Activated CD4-positive, CD25-positive, alpha-beta regulatory T cell treated with anti-CD3 and anti-CD28 coated beads, Interleukin-2, amount 50 U/mL, for 72 hours (primary cell): ENCODE measurements at regions not wholly inside any gene's neighbourhood (a gene's known extent, or its start where the extent isn't known, plus 50 kb on each side); places are given as distances from the start of the nearest gene placed in this dataset.
A peak's percentile ranks its signal among the peaks of the same experiment; 100 is the strongest.
"Not testable (repeated sequence)": the region's sequence is repeated elsewhere in the genome, so short reads cannot be mapped to it uniquely, and the experiment has no call there.

Source experiments
- DNase-seq: peaks from one replicate; pipeline ENCODE4 v3.0.0; 2021

DNA sequence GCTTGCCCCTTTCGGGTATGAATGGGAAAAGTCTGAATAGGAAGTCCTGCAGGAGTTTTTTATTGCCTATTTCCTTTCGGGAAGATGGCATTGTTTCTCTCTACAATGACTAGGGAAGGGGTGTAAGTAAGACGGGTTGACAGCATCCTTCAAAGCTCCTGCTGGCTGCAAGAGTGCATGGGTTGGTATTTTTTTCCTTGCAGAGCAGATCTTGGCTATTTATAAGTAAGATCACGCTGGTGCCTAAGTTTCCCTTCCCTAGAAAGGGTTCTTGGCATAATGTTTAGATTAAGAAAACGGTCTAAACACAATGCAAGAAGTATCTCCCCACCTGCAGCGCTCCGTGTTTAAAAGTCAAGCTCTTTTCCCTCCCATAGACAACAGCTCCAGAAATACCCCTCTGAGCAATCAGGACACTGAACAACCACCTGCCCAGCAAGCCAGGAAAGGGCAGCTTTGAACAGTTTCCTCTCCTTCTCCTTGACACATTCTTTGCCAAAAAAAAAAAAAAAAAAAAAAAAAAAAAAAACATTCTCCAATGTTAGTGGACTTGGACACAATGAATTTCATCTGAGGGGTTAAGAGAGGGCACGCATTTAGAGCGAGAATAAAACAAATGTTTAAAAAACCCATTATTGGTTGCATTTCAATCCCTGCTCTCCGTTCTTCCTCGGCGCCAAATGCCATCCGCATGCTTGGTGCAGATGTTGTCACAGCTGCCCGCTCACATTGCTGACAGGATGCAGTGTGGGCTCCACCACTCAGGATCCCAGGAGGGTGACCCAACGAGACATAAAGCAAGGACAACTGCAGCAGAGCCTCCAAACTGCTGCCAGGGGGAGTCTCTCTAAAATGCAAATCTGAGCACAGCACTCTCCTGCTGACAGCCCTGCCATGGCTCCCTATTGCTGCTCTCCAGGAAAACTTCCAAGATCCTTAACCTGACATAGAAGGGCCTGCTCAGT lies 427.4 kb upstream of the MGMT start:
- DNase-seq, result no peak

DNA sequence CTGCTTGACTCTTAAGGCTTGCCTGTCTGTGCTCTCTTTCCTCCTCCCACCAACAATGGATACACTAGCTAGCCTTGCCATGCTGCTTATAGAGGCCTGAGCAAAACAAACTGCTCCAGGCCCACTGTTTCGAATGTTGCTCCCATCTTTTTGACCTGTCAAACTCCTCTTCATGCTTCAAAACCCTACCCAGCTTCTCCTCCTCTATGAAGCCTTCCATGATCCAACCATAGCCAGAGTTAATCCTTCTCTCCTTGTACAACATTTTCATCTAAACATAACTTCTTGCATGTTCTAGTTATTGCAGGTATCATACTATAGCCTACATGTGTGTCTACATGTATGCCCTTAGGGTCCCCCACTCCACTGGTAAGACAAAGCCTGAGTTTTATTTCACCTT lies 426.7 kb upstream of the MGMT start:
- DNase-seq, result no peak

DNA sequence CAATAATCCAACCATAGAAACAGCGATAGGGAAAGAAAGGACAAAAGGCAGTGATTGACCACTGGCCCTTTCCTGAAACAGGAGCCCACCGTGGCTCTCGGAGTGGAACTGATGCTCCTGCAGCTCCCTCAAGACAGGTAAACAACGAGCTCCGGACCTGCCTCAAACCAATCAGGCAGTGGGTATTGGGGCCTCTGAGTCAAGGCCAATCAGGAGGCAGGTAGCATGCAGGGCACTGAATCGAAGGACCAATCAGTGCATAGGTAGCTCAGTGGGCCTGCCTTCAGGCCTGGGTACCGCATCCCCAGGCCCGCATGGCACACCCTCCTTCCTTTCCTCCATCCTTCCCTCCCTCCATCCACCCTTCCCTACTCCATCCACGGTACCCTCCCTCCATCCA lies 425.1 kb upstream of the MGMT start:
- no peak for DNase-seq

DNA sequence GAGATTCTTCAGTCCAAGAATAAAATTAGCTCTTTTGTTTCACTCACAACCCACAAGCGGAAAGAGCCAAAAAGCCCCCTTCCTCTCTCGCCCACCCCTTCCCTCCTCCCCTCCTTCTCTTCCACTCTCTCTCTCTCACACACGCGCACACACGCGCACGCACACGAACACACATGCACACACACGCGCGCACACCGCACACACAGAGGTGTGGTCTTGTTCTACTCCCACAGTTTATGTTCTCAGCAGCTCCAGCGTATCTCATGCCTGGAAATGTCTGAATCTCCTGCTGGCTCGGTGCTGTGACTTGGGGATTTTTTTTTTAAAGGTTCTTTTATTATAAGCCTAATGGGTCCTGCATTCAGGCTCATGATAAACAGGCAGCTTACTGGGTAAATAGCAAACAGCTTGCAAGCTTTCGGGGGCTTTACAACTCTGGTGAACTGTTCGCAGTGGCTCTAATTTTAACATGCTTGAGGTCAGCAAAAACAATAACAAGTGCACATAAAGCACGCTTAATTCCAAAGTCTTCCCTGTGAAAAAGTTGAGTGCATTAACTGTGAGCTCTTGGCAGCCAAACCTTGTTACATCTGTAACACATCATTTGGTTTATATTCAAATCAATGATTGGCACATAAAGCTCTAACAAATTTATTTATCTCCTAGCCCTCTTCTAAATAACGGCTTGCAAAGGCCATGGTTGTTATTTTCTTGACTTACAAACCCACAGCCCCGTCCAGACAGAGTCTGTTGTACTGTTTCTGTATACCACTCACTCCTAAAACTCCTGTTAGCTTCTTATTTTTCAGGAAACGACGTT lies 424.1 kb upstream of the MGMT start:
- no peak for DNase-seq

DNA sequence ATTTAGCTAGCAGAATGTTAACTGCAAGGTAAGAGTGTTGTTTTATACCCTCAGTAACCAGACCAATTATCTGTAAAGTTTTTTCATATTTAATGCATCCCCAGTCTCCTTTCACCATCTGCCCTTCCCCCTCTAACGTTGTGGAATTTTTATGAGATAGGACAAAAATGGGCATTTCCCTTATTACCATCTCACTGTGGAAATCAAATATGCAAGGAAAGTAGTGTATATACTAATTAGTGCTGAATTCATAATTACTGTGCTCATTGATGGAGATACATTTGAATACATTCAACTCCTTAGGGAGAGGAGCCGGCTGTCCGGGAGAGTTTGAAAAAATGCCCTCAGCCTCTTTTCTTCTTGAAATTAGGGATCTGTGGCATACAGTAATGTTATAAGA lies 423.4 kb upstream of the MGMT start:
- DNase-seq, result no peak

DNA sequence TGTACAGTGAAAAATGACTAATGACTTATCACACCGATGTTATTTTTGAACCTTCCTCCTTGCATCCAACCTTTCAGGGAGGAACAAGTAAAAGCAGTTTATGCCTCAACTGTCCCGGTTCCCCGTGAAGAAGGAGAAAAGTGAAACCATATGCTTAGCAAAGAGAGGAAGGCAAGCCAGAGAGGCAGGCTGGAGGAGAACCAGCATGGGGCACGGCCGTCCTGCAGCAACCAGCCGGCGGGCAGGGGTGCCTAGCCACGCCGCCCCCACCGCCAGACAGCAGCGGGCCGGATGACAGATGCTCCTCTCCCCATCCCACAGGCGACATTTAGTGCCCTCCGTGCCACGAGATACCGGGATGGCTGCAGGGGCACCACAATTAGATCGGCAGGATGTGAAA lies 421.4 kb upstream of the MGMT start:
- DNase-seq, result no peak

DNA sequence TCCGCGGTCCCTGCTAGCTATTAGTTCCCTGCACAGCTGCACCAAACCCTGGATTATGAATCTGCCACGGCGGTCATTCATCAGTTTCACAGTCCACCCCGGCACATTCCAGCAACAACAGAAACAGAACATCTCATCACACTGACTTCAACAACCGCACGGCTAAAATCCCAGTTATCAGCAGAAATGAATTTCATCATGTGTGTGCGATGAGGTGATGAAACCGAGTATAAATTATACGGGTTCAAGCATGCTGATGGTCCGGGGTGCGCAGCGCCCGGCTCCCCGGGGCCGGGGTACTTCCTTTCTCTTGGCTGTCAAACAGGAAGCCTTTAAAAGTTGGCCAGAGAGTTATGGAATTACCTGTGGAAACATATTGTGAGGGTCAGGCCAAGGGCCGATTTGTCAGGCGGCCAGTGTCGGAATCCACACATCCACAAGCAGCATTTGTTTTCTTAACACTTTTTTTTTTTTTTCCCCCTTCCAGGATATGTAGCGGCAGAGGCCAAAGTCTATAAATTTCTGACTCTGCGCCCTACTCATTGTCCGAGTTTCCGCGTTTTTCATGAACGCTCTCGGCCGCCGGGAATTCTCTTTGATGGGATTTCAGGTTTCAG lies 420.9 kb upstream of the MGMT start:
- no peak for DNase-seq

DNA sequence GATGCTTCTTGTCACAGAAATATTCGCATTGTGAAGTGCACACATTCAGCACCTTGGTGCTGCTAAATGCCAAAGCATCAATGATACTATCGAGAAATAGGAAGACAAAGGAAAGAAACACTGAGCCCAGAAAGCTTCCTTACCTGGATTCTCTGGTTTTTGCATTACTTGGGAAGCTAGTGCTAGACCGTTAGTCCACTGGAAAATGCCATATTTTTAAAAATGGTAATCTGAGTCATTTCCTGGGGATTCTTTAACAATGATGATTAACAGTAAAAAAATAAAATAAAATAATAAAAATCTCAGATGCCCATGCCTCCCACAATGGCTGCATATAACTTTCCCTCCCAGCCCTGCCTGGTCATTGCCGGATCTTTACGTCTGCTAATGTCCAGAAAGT lies 420.1 kb upstream of the MGMT start:
- DNase-seq, result no peak

DNA sequence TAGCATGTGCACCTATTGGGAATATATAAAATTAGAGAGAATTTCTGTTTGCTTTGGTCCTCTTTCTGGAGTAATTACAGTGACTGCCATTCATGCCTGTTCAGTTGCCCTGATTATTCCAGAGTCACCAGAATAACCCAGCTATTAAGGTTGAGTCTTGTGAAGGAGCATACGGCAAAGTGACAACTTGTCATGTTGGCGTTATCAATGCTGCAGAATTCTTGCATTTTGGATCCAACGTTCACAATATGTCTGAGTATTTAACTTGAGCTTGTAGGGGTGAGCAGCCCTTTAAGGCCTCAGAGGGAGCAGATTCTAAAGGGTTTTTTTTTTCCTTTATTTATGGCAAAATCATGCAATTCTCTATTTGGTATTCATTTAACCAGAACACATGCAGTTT lies 419.4 kb upstream of the MGMT start:
- DNase-seq, result no peak

DNA sequence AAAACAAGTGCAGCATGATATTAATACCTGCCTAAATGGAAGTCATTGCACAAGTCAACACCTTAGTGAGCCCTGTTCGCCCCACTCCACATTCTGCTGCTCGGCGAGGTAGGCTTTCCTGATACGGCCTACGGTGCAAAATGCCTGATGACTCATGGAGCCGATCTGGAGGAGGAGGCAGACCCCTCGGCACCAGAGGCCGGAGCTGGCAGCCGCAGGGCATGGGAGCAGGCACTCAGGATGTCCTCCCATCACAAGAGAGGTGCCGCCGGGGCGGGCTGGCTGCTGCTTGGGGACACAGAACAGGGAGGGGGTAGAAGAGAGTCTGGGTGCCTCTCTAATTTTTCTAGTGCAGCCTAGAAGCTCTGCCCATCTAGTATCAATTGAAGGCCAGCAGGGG lies 418.5 kb upstream of the MGMT start:
- no peak for DNase-seq

DNA sequence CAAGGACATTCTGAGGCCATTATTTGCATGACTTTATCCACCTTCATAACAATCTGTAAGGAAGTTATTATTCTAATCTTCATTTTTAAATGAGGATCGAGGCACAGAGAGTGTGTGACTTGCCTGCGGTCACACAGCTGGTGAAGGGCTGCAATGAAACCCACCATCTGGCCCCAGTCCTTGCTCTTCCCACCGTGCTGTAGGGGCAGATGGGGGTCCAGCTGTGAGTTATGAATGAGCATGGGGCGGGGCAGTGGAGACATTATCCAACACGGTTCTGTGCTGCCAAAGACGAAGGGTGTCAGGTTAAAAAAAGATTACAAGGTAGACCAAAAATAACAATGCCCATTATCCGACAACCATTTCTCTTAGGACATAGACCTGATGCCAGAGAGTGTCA lies 417.5 kb upstream of the MGMT start:
- DNase-seq, result no peak

DNA sequence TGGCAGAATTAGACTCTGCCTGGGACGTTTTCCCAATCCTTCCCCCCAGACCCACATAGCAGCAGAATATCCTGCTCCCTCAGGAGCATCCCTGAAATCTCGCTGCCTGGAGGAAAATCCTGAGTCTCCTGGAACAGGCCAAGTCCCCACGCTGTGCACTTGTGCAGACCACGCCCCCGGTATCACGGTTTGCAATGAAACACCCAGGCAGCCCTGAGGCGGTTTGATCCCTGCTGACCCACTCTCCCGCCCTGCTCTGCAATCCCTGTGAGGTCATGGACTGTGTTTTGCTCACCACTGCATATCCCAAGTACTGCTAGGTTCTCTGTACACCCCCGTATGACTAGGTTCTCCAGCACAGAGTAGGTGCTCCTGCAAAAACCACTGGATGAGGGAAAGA lies 411.8 kb upstream of the MGMT start:
- DNase-seq, result no peak

DNA sequence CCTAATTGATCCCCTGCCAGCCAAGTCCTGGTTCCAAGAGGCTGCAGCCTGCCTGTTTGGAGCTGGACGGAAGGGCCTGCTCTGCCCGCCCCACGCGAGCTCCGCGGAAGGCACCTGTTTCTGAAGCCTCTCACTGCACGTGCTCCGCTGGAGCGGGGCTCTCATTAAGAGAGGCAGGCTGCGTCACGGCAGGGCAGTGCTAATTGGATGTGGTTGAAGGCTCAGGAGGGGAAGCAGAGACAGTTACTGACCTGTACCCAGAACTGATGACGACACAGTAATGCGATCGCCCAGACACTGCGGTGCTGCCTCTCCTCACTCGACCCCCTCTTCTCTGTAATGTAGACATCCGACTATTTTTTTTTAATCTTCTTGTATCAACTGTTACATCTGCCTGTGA lies 411.1 kb upstream of the MGMT start:
- no peak for DNase-seq

DNA sequence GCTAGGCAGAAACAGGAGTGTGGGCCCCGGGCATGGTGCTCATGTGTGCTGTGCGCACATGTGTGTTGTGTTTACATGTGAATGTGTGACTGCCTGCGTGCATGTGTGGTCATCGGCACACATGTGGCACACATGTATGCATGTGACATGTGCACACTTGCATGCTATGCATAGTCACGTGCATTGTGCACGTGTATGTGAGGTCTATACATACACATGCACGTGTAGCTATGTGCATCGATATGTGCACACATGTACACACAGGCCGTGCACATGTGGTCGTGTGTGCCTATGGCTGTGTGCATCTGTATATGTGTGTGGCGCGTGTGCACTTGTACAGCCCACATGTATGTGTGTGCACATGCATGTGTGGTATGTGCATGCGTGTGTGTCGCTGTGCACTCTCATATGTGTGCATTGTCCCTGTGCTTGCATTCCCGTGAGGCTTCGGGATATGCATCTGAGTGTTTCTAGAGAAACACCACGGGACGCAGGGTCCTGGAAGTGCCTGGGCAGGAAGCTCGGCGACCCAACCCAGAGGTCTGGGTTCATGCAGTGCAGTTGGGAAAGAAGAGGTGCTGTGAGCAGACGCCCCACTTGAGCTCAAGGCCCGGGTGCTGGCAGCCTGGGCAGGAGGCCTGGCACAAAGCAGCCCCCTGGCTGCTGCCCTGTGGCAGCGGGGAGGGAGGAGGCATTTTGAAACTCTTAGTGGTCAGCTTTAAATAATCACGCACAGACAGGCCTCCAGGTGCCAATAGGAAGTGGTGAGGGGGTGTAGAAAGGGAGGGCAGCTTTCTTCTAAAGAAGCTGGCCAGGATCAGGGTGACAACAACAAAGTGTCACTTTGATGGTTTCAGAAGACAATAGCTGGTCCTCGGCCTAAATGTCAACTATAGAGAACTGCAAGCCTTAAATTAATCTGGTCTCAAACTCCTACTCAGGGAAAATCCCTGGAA lies 410.0 kb upstream of the MGMT start:
- no peak for DNase-seq

DNA sequence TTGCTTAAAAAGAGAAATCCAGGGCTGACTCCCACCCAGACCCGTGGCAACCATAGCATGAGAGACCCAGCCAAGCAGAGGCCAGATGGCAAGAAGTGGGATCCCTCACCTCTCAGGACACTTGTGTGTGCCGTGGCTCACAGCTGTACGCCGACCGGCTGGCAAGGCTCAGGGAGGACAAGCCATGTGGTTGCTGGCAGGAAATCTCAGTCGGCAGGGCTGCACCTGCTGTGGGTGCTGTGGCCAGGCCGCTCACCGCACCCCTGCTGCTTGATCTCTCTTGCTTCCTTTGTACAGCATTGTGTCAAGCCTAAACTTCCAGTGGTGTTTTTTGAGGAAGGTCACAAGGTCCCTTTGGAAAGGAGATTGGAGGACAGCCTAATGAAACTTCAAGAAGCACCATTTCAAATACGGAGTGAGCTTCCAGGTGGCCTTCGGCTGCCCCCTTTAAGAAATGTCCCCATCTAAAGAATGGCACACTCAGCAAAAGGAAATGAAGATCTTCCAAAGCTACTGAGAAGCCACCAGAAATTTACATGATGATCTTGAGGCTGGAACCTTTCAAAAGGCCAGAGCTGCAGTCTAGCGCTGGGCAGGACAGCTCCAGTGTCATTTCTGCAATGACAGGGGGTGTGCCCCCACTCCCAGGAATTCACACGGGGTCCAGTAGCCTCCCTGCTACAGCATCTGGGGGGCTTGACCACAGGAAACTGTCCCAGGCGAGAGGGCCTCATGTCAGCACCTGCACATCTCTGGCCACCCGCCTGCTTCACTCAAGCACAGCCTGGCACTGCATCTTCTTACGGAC lies 409.0 kb upstream of the MGMT start:
- DNase-seq, result peak; percentile 54

DNA sequence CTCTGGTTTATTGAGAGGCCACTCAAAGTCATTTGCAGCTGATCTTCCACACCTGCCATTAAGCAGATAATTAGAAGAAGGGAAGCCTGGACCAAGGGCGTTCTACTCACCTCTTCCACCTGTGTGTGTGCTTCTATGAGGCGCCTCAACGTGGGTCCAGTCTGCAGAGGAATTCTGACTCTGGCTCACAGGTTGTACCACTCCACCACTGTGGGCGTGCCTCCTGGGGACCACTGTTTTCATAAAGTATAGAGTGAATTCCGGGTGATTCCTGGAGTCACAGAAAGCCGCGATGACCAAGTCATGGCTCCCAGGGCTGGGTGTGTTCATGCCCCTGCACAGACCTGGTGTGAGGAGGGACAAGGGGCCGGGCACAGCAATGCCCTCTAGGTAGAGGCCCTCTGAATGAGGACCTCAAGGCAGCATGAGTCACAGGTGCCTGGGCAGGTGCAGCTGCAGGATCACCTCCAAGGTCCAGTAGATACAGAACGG lies 408.3 kb upstream of the MGMT start:
- no peak for DNase-seq

DNA sequence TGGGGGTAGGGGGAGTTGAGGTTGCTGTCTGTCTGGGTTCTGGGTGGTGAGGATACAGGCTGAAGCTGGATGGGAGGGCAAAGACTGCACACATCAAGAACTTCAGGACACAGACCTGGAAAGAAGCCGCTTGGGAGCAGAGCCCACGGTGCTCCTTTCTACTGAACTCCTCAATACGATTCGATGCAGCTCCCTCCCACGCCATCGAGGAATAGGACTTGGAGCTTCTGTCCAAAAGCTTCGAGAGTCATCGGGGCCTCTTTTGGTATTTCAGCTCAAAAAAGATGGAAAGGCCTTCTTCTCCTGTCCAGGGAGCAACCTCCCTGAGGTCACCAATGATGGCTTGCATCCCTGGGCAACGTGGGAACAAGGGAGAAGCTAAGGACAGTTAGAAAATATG lies 407.1 kb upstream of the MGMT start:
- DNase-seq, result no peak

DNA sequence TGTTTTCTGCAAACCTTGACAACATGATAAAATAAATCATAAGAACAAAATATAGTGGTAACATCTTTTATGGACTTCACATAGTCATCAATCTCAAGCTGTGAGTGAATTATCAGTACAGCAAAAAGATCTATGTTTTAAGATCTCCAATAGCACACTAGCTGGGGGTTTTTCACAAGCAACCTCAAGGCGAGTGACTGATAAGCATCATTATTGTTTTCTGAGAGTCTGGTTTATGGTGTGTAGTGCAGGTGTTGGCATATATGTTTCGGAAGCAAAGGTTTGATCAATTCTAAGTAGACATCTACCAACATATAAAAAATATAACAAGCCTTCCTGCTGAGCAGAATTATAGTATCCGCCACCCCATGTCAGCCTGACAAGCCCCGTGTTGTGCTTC lies 403.8 kb upstream of the MGMT start:
- DNase-seq, result no peak

DNA sequence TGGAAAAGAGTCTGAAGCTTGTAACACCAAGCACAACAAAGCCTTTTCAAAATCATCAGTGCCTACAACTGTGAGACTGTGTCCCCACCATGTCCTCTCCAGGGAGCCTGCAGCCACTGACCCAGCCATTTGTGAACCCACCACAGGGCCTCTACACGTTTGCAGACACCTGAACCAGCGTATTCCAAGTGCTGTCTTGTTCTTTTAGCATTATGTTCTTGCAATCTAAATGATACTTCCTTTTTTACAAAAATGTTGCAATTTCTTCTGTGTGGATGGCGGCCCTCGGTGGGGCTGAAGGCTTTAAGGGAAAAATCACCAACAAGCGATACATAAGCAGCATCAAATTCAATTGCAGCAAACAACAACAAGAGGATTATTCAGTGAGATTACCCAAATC lies 403.2 kb upstream of the MGMT start:
- DNase-seq, result no peak

DNA sequence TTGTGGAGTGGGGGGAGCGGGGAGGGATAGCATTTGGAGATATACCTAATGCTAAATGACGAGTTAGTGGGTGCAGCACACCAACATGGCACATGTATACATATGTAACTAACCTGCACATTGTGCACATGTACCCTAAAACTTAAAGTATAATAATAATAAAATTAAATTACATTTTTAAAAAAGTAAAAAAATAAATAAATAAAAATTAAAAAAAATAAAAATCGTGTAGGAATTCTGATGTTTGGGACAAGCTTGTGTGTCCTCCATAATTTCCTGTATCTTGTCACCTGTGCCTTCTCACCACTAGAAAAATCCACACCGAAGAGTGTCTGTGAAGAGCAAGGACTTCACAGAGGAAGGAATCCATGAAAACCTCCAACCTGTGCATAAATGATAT lies 400.5 kb upstream of the MGMT start:
- DNase-seq, result not testable (repeated sequence)

DNA sequence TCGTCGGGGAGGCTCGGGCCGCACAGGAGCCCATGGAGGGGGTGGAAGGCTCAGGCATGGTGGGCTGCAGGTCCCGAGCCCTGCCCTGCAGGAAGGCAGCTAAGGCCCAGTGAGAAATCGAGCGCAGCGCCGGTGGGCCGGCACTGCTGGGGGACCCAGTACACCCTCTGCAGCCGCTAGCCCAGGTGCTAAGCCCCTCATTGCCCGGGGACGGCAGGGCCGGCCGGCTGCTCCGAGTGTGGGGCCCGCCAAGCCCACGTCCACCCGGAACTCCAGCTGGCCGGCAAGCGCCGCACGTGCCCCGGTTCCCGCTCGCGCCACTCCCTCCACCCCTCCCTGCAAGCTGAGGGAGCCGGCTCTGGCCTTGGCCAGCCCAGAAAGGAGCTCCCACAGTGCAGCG lies 395.6 kb upstream of the MGMT start:
- not testable (repeated sequence) for DNase-seq
